NB4 (cell line): ENCODE measurements at regions not wholly inside any gene's neighbourhood (a gene's known extent, or its start where the extent isn't known, plus 50 kb on each side); places are given as distances from the start of the nearest gene placed in this dataset.

Experiments used
- MAX ChIP-seq: IDR thresholded peaks from 2 replicates; pipeline ENCODE4 v1.6.1; 2011; ENCODE audit warnings: low read depth, low read length
- POLR2A ChIP-seq: IDR thresholded peaks from 2 replicates; pipeline ENCODE4 v1.6.1; 2011; ENCODE audit warnings: mild to moderate bottlenecking; ENCODE audit not compliant: insufficient read length; ENCODE audit errors: extremely low read depth
- TF ChIP-seq, protein P1 (sequence below): IDR thresholded peaks from one replicate; pipeline ENCODE4 v1.5.1; 2012; ENCODE audit warnings: low read depth, low read length

DNA sequence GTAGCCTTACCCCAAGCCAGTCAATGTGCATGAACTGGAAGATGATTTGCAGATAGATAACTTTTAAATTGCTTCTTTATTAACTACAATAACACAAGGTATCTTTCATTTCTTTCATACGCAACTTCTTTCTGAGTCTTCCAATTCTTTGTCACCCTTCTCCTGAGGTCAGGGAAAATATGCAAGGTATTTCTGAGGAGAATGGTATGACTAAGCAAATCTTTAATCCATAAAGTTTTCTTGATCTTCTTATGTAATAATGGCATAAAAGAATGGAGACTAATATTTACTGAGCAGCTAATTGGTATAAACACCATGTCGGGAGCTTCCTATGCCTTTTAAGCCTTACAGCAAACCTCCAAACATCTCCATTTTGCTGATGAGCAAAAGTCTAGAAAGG lies 438.9 kb downstream of the KCNJ2 start:
- TF ChIP-seq, protein P1, sequence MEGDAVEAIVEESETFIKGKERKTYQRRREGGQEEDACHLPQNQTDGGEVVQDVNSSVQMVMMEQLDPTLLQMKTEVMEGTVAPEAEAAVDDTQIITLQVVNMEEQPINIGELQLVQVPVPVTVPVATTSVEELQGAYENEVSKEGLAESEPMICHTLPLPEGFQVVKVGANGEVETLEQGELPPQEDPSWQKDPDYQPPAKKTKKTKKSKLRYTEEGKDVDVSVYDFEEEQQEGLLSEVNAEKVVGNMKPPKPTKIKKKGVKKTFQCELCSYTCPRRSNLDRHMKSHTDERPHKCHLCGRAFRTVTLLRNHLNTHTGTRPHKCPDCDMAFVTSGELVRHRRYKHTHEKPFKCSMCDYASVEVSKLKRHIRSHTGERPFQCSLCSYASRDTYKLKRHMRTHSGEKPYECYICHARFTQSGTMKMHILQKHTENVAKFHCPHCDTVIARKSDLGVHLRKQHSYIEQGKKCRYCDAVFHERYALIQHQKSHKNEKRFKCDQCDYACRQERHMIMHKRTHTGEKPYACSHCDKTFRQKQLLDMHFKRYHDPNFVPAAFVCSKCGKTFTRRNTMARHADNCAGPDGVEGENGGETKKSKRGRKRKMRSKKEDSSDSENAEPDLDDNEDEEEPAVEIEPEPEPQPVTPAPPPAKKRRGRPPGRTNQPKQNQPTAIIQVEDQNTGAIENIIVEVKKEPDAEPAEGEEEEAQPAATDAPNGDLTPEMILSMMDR: no peak
- TF ChIP-seq POLR2A (no peak), MAX (no peak)
